WTC11 (cell line): ENCODE measurements at regions not wholly inside any gene's neighbourhood (a gene's known extent, or its start where the extent isn't known, plus 50 kb on each side); places are given as distances from the start of the nearest gene placed in this dataset.

ENCODE experiments used
- ATAC-seq: fragments of 200-7000 bp; cut with Tn5 transposase; 2 replicates; pipeline ENCODE4 v1.10.0; 2021; ENCODE audit warnings: mild to moderate bottlenecking, moderate library complexity
- CTCF ChIA-PET: fragments of 300-600 bp; sonication (Branson Sonifier 250); formaldehyde crosslinking; loops from one replicate; lab custom pipeline; 2021; ENCODE audit warnings: antibody characterized with exemption; lab: Charles Lee
- POLR2A ChIA-PET: fragments of 350-600 bp; sonication (Branson Sonifier 250); formaldehyde crosslinking; loops from one replicate; lab custom pipeline; 2021; ENCODE audit warnings: antibody characterized with exemption; lab: Charles Lee
- DNase-seq: peaks from one replicate; pipeline ENCODE4 v3.0.0; 2021; ENCODE audit warnings: low spot score
- H3K27ac Mint-ChIP-seq: 2 replicates; pipeline ENCODE4 v1.8.0; 2021; ENCODE audit warnings: mixed read lengths
- H3K27me3 Mint-ChIP-seq: 2 replicates; pipeline ENCODE4 v1.8.0; 2021; ENCODE audit warnings: low read depth, mild to moderate bottlenecking, moderate library complexity, mixed read lengths
- H3K36me3 Mint-ChIP-seq: 2 replicates; pipeline ENCODE4 v1.8.0; 2021; ENCODE audit warnings: mixed read lengths
- H3K4me1 Mint-ChIP-seq: 2 replicates; pipeline ENCODE4 v1.8.0; 2022; ENCODE audit warnings: mixed read lengths
- H3K4me3 Mint-ChIP-seq: 2 replicates; pipeline ENCODE4 v1.8.0; 2021; ENCODE audit warnings: mild to moderate bottlenecking, moderate library complexity, mixed read lengths
- H3K9me3 Mint-ChIP-seq: 2 replicates; pipeline ENCODE4 v1.8.0; 2021; ENCODE audit warnings: mixed read lengths
- ATF2 ChIP-seq: sonication (generic); formaldehyde crosslinking; IDR thresholded peaks from 2 replicates; pipeline ENCODE4 v1.8.1; 2022; ENCODE audit warnings: low read depth, missing genetic modification reagents, borderline replicate concordance
- CTCF ChIP-seq: fragments of 200-600 bp; IDR thresholded peaks from 2 replicates; pipeline ENCODE4 v1.8.0; 2022; ENCODE audit warnings: antibody characterized with exemption
- ETV6 ChIP-seq: sonication (generic); formaldehyde crosslinking; IDR thresholded peaks from 2 replicates; pipeline ENCODE4 v1.8.1; 2022; ENCODE audit warnings: mild to moderate bottlenecking, missing genetic modification reagents
- GABPB1 ChIP-seq: sonication (generic); formaldehyde crosslinking; IDR thresholded peaks from 2 replicates; pipeline ENCODE4 v1.8.1; 2023; ENCODE audit warnings: mild to moderate bottlenecking, missing genetic modification reagents
- JAZF1 ChIP-seq: fragments of 250-450 bp; sonication (Bioruptor Pico); IDR thresholded peaks from 2 replicates; pipeline ENCODE4 v1.9.0; 2021; ENCODE audit warnings: moderate library complexity, mild to moderate bottlenecking, inconsistent platforms
- MAX ChIP-seq: sonication (generic); formaldehyde crosslinking; IDR thresholded peaks from 2 replicates; pipeline ENCODE4 v1.8.0; 2022; ENCODE audit warnings: mild to moderate bottlenecking, missing genetic modification reagents
- MLX ChIP-seq: sonication (generic); formaldehyde crosslinking; IDR thresholded peaks from 2 replicates; pipeline ENCODE4 v1.8.1; 2023; ENCODE audit warnings: mild to moderate bottlenecking, missing genetic modification reagents, moderate library complexity
- NFATC4 ChIP-seq: fragments of 250-450 bp; sonication (Bioruptor Pico); IDR thresholded peaks from 2 replicates; pipeline ENCODE4 v1.9.0; 2021; ENCODE audit warnings: mild to moderate bottlenecking
- NR1H2 ChIP-seq: sonication (generic); formaldehyde crosslinking; IDR thresholded peaks from 2 replicates; pipeline ENCODE4 v1.9.0; 2021; ENCODE audit warnings: mild to moderate bottlenecking, moderate library complexity, missing genetic modification reagents
- NR2C2 ChIP-seq: sonication (generic); formaldehyde crosslinking; IDR thresholded peaks from 2 replicates; pipeline ENCODE4 v1.8.0; 2022; ENCODE audit warnings: mild to moderate bottlenecking, missing genetic modification reagents
- PREB ChIP-seq: sonication (generic); formaldehyde crosslinking; IDR thresholded peaks from 2 replicates; pipeline ENCODE4 v1.8.1; 2022; ENCODE audit warnings: mild to moderate bottlenecking, missing genetic modification reagents, moderate library complexity, borderline replicate concordance
- TP53 ChIP-seq: sonication (generic); formaldehyde crosslinking; IDR thresholded peaks from 2 replicates; pipeline ENCODE4 v1.8.1; 2023; ENCODE audit warnings: mild to moderate bottlenecking, missing genetic modification reagents
- ZNF232 ChIP-seq: sonication (generic); formaldehyde crosslinking; IDR thresholded peaks from 2 replicates; pipeline ENCODE4 v1.8.0; 2022; ENCODE audit warnings: mild to moderate bottlenecking, missing genetic modification reagents
- ZNF263 ChIP-seq: sonication (generic); formaldehyde crosslinking; IDR thresholded peaks from 2 replicates; pipeline ENCODE4 v1.8.1; 2022; ENCODE audit warnings: low read depth, mild to moderate bottlenecking, moderate library complexity, missing genetic modification reagents
- ZNF281 ChIP-seq: sonication (generic); formaldehyde crosslinking; IDR thresholded peaks from 2 replicates; pipeline ENCODE4 v1.8.0; 2023; ENCODE audit warnings: mild to moderate bottlenecking, missing genetic modification reagents
- ZNF416 ChIP-seq: fragments of 250-450 bp; sonication (Bioruptor Pico); IDR thresholded peaks from 2 replicates; pipeline ENCODE4 v1.9.0; 2021; ENCODE audit warnings: mild to moderate bottlenecking, inconsistent platforms
- ZNF425 ChIP-seq: fragments of 250-450 bp; sonication (Bioruptor Pico); conservative IDR thresholded peaks from 2 replicates; pipeline ENCODE4 v1.9.0; 2021; ENCODE audit warnings: mild to moderate bottlenecking
- ZSCAN18 ChIP-seq: fragments of 250-450 bp; sonication (Bioruptor Pico); IDR thresholded peaks from 2 replicates; pipeline ENCODE4 v2.1.2; 2022; ENCODE audit warnings: mild to moderate bottlenecking, moderate library complexity

- POLR2A ChIA-PET = no interaction called here
- Mint-ChIP-seq H3K4me3 (no peak overlapping the region), H3K9me3 (no peaks in the 10 kb centered on the region)
- DNase-seq = no peak
- TF ChIP-seq PREB (CRISPR knock-in tag) = no peak
- no peak for TF ChIP-seq ZNF263
- no peak for TF ChIP-seq ZNF281 (CRISPR knock-in tag)
- no peak for TF ChIP-seq ZSCAN18 (CRISPR knock-in tag)
- TF ChIP-seq NFATC4 (CRISPR knock-in tag) = no peak
- no peak for TF ChIP-seq JAZF1 (CRISPR knock-in tag)
- no peak for TF ChIP-seq ETV6 (CRISPR knock-in tag)
- TF ChIP-seq MLX = no peak
- TF ChIP-seq NR1H2 (CRISPR knock-in tag) = no peak
- no peak for TF ChIP-seq ZNF232 (CRISPR knock-in tag)
- no peak for TF ChIP-seq GABPB1 (CRISPR knock-in tag)
- no peak for TF ChIP-seq ATF2
- TF ChIP-seq TP53 (CRISPR knock-in tag) = no peak
- TF ChIP-seq CTCF = no peak
- TF ChIP-seq ZNF425 = no peak
- TF ChIP-seq NR2C2 (CRISPR knock-in tag) = no peak
- no peak for TF ChIP-seq ZNF416 (CRISPR knock-in tag)
- TF ChIP-seq MAX (CRISPR knock-in tag) = no peak
- TF ChIP-seq, all 79 proteins: peak for 0
- CTCF ChIA-PET = no interaction called here
- Mint-ChIP-seq H3K36me3 (no peaks in the 10 kb centered on the region), H3K27ac (no peak overlapping the region), H3K27me3 (no peaks in the 10 kb centered on the region), H3K4me1 (peaks cover 23% of the 10 kb centered on the region)
- ATAC-seq = no peak
Measured at GRCh38 chr5:115430374-115430773, 114.2 kb downstream of the FEM1C start.
